ENCODE measurements at regions not wholly inside any gene's neighbourhood (a gene's known extent, or its start where the extent isn't known, plus 50 kb on each side); places are given as distances from the start of the nearest gene placed in this dataset.

GRCh38 chr12:125966641-125967040 lies 901.4 kb downstream of the AACS start:
- TF ChIP-seq, protein P1, sequence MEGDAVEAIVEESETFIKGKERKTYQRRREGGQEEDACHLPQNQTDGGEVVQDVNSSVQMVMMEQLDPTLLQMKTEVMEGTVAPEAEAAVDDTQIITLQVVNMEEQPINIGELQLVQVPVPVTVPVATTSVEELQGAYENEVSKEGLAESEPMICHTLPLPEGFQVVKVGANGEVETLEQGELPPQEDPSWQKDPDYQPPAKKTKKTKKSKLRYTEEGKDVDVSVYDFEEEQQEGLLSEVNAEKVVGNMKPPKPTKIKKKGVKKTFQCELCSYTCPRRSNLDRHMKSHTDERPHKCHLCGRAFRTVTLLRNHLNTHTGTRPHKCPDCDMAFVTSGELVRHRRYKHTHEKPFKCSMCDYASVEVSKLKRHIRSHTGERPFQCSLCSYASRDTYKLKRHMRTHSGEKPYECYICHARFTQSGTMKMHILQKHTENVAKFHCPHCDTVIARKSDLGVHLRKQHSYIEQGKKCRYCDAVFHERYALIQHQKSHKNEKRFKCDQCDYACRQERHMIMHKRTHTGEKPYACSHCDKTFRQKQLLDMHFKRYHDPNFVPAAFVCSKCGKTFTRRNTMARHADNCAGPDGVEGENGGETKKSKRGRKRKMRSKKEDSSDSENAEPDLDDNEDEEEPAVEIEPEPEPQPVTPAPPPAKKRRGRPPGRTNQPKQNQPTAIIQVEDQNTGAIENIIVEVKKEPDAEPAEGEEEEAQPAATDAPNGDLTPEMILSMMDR (IDR thresholded peaks at IDR 0.05; ENCODE audit: poor library complexity, severe bottlenecking): no peak
- TF ChIP-seq, protein P2, sequence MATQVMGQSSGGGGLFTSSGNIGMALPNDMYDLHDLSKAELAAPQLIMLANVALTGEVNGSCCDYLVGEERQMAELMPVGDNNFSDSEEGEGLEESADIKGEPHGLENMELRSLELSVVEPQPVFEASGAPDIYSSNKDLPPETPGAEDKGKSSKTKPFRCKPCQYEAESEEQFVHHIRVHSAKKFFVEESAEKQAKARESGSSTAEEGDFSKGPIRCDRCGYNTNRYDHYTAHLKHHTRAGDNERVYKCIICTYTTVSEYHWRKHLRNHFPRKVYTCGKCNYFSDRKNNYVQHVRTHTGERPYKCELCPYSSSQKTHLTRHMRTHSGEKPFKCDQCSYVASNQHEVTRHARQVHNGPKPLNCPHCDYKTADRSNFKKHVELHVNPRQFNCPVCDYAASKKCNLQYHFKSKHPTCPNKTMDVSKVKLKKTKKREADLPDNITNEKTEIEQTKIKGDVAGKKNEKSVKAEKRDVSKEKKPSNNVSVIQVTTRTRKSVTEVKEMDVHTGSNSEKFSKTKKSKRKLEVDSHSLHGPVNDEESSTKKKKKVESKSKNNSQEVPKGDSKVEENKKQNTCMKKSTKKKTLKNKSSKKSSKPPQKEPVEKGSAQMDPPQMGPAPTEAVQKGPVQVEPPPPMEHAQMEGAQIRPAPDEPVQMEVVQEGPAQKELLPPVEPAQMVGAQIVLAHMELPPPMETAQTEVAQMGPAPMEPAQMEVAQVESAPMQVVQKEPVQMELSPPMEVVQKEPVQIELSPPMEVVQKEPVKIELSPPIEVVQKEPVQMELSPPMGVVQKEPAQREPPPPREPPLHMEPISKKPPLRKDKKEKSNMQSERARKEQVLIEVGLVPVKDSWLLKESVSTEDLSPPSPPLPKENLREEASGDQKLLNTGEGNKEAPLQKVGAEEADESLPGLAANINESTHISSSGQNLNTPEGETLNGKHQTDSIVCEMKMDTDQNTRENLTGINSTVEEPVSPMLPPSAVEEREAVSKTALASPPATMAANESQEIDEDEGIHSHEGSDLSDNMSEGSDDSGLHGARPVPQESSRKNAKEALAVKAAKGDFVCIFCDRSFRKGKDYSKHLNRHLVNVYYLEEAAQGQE (IDR thresholded peaks at IDR 0.05; ENCODE audit: borderline replicate concordance): no peak
- TF ChIP-seq EZH2 (IDR thresholded peaks at IDR 0.05; ENCODE audit: borderline replicate concordance, insufficient read depth, low read length, poor library complexity, severe bottlenecking) (no peak), RAD21 (conservative IDR thresholded peaks at IDR 0.05) (no peak), TAF1 (IDR thresholded peaks at IDR 0.05; ENCODE audit: low read depth) (no peak)
